ENCODE measurements at regions not wholly inside any gene's neighbourhood (a gene's known extent, or its start where the extent isn't known, plus 50 kb on each side); places are given as distances from the start of the nearest gene placed in this dataset.

DNA sequence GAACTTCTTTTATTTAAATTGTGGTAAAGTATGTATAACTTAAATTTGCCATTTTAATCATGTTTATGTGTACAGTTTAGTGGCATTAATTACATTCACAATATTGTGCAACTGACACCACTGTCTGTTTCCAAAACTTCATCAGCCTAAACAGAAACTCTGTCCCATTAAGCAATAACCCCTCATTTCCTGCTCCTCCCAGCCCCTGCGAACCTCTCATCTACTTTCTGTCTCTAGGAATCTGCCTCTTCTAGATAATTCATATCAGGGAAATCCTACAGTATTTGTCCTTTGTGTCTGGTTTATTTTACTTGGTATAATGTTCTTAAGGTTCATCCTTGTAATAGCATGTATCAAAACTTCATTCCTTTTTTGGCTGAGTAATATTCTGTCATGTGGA lies 75.1 kb downstream of the BOLA3 start:
- Mint-ChIP-seq H3K9me3 (ENCODE audit: low read depth) (no peaks in the 10 kb centered on the region), H3K27ac (no peak overlapping the region), H3K27me3 (no peaks in the 10 kb centered on the region), H3K4me3 (ENCODE audit: low read depth) (no peak overlapping the region), H3K4me1 (ENCODE audit: low read depth) (peaks cover 1% of the 10 kb centered on the region), H3K36me3 (ENCODE audit: insufficient read depth) (peaks cover 18% of the 10 kb centered on the region)
- TF ChIP-seq, protein P1, sequence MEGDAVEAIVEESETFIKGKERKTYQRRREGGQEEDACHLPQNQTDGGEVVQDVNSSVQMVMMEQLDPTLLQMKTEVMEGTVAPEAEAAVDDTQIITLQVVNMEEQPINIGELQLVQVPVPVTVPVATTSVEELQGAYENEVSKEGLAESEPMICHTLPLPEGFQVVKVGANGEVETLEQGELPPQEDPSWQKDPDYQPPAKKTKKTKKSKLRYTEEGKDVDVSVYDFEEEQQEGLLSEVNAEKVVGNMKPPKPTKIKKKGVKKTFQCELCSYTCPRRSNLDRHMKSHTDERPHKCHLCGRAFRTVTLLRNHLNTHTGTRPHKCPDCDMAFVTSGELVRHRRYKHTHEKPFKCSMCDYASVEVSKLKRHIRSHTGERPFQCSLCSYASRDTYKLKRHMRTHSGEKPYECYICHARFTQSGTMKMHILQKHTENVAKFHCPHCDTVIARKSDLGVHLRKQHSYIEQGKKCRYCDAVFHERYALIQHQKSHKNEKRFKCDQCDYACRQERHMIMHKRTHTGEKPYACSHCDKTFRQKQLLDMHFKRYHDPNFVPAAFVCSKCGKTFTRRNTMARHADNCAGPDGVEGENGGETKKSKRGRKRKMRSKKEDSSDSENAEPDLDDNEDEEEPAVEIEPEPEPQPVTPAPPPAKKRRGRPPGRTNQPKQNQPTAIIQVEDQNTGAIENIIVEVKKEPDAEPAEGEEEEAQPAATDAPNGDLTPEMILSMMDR (IDR thresholded peaks at IDR 0.05; ENCODE audit: unreplicated experiment) = no peak
- no peak for DNase-seq (ENCODE audit: low spot score, unreplicated experiment)

DNA sequence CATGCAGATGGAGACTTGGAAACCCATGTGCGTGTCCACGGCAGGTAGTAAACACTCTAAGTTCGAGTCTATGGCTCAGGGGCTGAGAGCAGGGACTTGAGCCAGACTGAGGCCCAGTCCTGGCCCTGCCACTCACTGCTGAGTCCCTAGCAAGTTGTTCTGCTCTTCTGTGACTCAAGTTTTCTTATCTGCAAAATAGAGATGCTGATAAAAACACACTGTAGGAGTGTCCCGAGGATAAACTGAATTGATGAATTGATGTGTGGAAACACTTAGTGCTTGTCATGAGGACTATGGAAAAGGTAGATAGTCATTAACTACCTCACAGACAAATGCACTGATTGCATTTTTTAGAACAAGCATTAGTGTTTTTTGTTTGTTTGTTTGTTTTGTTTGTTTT lies 73.2 kb downstream of the BOLA3 start:
- Mint-ChIP-seq H3K27ac (peak overlapping the region; percentile 13), H3K4me3 (ENCODE audit: low read depth) (no peak overlapping the region), H3K9me3 (ENCODE audit: low read depth) (no peaks in the 10 kb centered on the region), H3K4me1 (ENCODE audit: low read depth) (peaks cover 1% of the 10 kb centered on the region), H3K36me3 (ENCODE audit: insufficient read depth) (peaks cover 18% of the 10 kb centered on the region), H3K27me3 (no peaks in the 10 kb centered on the region)
- TF ChIP-seq, protein P1 (IDR thresholded peaks at IDR 0.05; ENCODE audit: unreplicated experiment) = no peak
- DNase-seq (ENCODE audit: low spot score, unreplicated experiment) = no peak

DNA sequence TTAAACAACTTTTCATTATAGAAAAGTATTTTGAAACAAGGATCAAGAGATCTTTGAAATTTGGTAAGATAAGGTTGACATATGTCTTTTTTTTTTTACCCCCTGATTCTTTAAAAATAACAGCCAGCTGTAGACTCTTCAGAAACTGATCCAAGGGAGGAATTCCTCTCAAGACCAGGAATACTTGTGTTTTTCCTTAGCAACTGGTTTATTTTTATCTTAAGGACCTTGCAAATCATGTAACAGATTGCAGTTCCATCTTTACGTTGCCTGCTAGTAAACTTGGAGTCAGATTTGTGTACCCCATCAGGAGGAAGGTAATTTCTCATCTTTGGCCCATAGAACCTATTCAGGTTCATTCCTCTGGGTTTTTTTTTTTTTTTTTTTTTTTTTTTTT lies 71.6 kb downstream of the BOLA3 start:
- Mint-ChIP-seq H3K4me1 (ENCODE audit: low read depth) (peaks cover 1% of the 10 kb centered on the region), H3K27me3 (no peaks in the 10 kb centered on the region), H3K9me3 (ENCODE audit: low read depth) (no peaks in the 10 kb centered on the region), H3K36me3 (ENCODE audit: insufficient read depth) (peaks cover 14% of the 10 kb centered on the region), H3K4me3 (ENCODE audit: low read depth) (no peak overlapping the region), H3K27ac (no peak overlapping the region)
- TF ChIP-seq, protein P1 (IDR thresholded peaks at IDR 0.05; ENCODE audit: unreplicated experiment) = no peak
- DNase-seq (ENCODE audit: low spot score, unreplicated experiment) = no peak

DNA sequence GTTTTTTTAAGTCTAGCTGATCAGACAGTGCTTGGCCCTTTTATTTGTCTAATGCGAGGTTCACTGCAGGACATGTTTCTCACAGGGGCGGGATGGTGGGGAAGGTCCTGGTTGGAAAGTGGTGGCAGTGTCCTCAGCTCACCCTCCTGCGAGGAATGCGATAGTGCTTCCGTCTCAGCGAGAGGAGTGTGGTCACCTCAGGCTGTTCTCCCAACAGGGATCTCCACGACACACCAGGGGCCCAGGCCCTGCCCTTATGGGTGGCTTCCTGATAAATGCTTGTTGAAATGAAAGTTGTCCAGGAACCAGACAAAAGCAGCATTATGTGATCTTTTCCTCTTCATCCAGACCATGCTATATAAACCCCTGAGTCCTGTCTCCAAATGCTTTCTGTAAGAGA lies 70.1 kb downstream of the BOLA3 start:
- Mint-ChIP-seq H3K9me3 (ENCODE audit: low read depth) (no peaks in the 10 kb centered on the region), H3K27me3 (no peaks in the 10 kb centered on the region), H3K4me3 (ENCODE audit: low read depth) (no peak overlapping the region), H3K27ac (peak overlapping the region; percentile 53), H3K36me3 (ENCODE audit: insufficient read depth) (peaks cover 18% of the 10 kb centered on the region), H3K4me1 (ENCODE audit: low read depth) (peaks cover 1% of the 10 kb centered on the region)
- no peak for DNase-seq (ENCODE audit: low spot score, unreplicated experiment)
- TF ChIP-seq, protein P1 (IDR thresholded peaks at IDR 0.05; ENCODE audit: unreplicated experiment) = no peak

DNA sequence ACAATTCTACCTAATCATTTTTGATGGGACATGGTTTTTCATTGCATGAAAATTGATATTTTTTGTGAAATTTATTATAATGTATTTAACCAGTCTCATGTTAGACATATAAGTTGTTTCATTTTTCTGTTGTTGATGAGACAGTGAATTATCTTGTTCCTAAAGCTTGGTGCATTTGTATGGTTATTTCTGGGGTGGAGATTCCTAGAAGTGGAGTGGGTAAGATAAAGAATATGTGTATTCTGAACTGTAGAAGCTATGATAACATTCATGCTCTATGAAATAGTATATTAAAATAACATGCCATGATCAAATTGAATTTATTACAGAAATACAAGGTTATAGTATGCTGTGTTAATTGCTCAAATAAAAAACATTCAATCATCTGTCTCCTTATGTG lies 69.2 kb downstream of the BOLA3 start:
- TF ChIP-seq, protein P1 (IDR thresholded peaks at IDR 0.05; ENCODE audit: unreplicated experiment) = no peak
- H3K36me3 Mint-ChIP-seq (ENCODE audit: insufficient read depth) = peaks cover 15% of the 10 kb centered on the region
- H3K4me1 Mint-ChIP-seq (ENCODE audit: low read depth) = peaks cover 1% of the 10 kb centered on the region
- no peak overlapping the region for H3K27ac Mint-ChIP-seq
- H3K27me3 Mint-ChIP-seq = no peaks in the 10 kb centered on the region
- H3K4me3 Mint-ChIP-seq (ENCODE audit: low read depth) = no peak overlapping the region
- H3K9me3 Mint-ChIP-seq (ENCODE audit: low read depth) = no peaks in the 10 kb centered on the region
- no peak for DNase-seq (ENCODE audit: low spot score, unreplicated experiment)
